ENCODE measurements at regions not wholly inside any gene's neighbourhood (a gene's known extent, or its start where the extent isn't known, plus 50 kb on each side); places are given as distances from the start of the nearest gene placed in this dataset.
A peak's percentile ranks its signal among the peaks of the same experiment; 100 is the strongest.

GRCh38 chr2:42928692-42929545 is 136.5 kb upstream of the HAAO start:
- DNase-seq, result peak; percentile 33

GRCh38 chr2:42928161-42928691 is 135.8 kb upstream of the HAAO start:
- no peak for DNase-seq

GRCh38 chr2:42927334-42928160 is 135.2 kb upstream of the HAAO start:
- no peak for DNase-seq

GRCh38 chr2:42926434-42927333 is 134.3 kb upstream of the HAAO start:
- no peak for DNase-seq

- no peak for DNase-seq
These were observed 133.5 kb upstream of the HAAO start for GRCh38 chr2:42925742-42926433.

- no peak for DNase-seq
These were observed 132.1 kb upstream of the HAAO start for GRCh38 chr2:42924418-42924886.

- no peak for DNase-seq
These were observed 131.4 kb upstream of the HAAO start for GRCh38 chr2:42923580-42924417.

- no peak for DNase-seq
These were observed 130.6 kb upstream of the HAAO start for GRCh38 chr2:42922790-42923579.

- DNase-seq, result no peak
These were observed 129.9 kb upstream of the HAAO start for GRCh38 chr2:42922293-42922692.

GRCh38 chr2:42921721-42922120 is 129.3 kb upstream of the HAAO start:
- DNase-seq, result no peak

- DNase-seq, result no peak
These were observed 128.8 kb upstream of the HAAO start for GRCh38 chr2:42921147-42921520.

GRCh38 chr2:42920446-42921146 is 128.2 kb upstream of the HAAO start:
- no peak for DNase-seq

GRCh38 chr2:42918671-42919318 is 126.4 kb upstream of the HAAO start:
- DNase-seq, result no peak

- DNase-seq, result no peak
These were observed 125.7 kb upstream of the HAAO start for GRCh38 chr2:42918041-42918440.

GRCh38 chr2:42917425-42917927 is 125.1 kb upstream of the HAAO start:
- no peak for DNase-seq

GRCh38 chr2:42916324-42916723 is 123.9 kb upstream of the HAAO start:
- no peak for DNase-seq

- no peak for DNase-seq
These were observed 122.5 kb upstream of the HAAO start for GRCh38 chr2:42914860-42915259.

- no peak for DNase-seq
These were observed 121.9 kb upstream of the HAAO start for GRCh38 chr2:42914314-42914713.
